Pancreas (tissue), 10 donors: ENCODE measurements at regions not wholly inside any gene's neighbourhood (a gene's known extent, or its start where the extent isn't known, plus 50 kb on each side); places are given as distances from the start of the nearest gene placed in this dataset.

Experiments used
- ATAC-seq, 4 donors: fragments of 200-7000 bp; cut with Tn5 transposase; one replicate each; pipeline versions ENCODE4 v1.8.0 to v1.9.1; 2020; ENCODE audit warnings: mild to moderate bottlenecking in 4 of 4, moderate library complexity in 4 of 4
- DNase-seq, 6 donors: peaks; one replicate each; pipeline ENCODE4 v3.0.0-alpha.2; 2020
- FAIRE-seq: peaks from 2 replicates; lab custom pipeline; 2012; peaks lifted over from hg19 to GRCh38; lab: Jason Lieb, UNC
- H3K27ac ChIP-seq, 4 donors: fragments of 200-600 bp; sonication (generic); 1 replicate in 3 of 4; 2 replicates in 1 of 4; pipeline versions ENCODE4 v1.5.0 to v1.8.0; 2020
- H3K27me3 ChIP-seq, 4 donors: fragments of 200-600 bp; one replicate each; pipeline ENCODE4 v1.8.0; 2021
- H3K36me3 ChIP-seq, 3 donors: fragments of 200-600 bp; sonication (generic) in 1 of 3; one replicate each; pipeline versions ENCODE4 v1.5.0 to v1.8.0; 2020 to 2021
- H3K4me1 ChIP-seq, 3 donors: fragments of 200-600 bp; one replicate each; pipeline ENCODE4 v1.8.0; 2021
- H3K4me3 ChIP-seq, 4 donors: fragments of 200-600 bp; sonication (generic) in 2 of 4; one replicate each; pipeline versions ENCODE4 v1.5.0 to v1.8.0; 2020 to 2021
- H3K9me3 ChIP-seq, 4 donors: fragments of 200-600 bp; one replicate each; pipeline ENCODE4 v1.8.0; 2021
- WGBS, 2 donors: extraction: QIAGEN DNeasy Blood & Tissue Kit; methylation state at CpG; one replicate each; pipeline ENCODE4 v1.1.7; 2013; 5-methylcytosine and 5-hydroxymethylcytosine counted together
- intact Hi-C, 3 donors: fragments of 100-400 bp; cut with DNase I; formaldehyde crosslinking; loops; one replicate each; pipeline versions ENCODE4 v1.11.1 to v1.14.2; 2022
- TF ChIP-seq, protein P1 (sequence below), 4 donors: fragments of 200-600 bp; sonication (generic) in 3 of 4; IDR thresholded peaks; one replicate each; pipeline versions ENCODE4 v1.5.0 to v1.8.0; 2021; ENCODE audit warnings: antibody characterized with exemption in 4 of 4
- donor health status: healthy with polysubstance abuse.
- donor health status: DM: no; HTN: no; CAD: no; lungs with moderate emphysema.
- donor health status: DM: no; HTN: no; CAD: no.
- donor health status: control.
- donor health status: control.
- donor health status: Bipolar disorder and iron deficiency.
- donor health status: DM: yes; HTN: yes; CAD: no.
- donor health status: DM: no; HTN: no; CAD: no.
- donor health status: DM: no; HTN: no; CAD: no.
- donor health status: DM: yes; HTN: yes; CAD: no.

DNA sequence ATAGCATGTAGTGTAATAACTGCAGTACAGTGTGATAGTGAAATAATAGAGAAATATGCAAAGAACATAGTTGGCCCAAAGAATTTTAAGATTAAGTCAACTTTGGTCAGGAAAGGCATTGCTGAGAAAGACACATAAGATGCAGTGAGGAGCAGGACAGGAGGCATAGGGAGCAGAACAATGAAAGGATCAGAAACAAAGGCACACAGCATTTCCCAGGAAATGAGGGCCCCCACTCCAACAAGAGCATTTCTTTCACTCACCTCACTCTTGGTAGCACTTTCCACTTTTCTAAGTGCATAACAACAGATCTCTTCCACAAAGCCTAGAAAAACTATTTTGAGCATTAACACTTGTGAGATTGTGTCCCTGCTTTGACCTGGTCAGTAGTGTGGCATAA lies 238.4 kb upstream of the FAT3 start:
- DNase-seq (no peak), ATAC-seq (no peak), FAIRE-seq (no peak)
- intact Hi-C loops, result no loop called here
- Histone ChIP-seq H3K27me3 (no peaks in the 10 kb centered on the region), H3K36me3 (no peaks in the 10 kb centered on the region), H3K9me3 (no peaks in the 10 kb centered on the region), H3K4me3 (no peak overlapping the region), H3K27ac (no peak overlapping the region), H3K4me1 (no peaks in the 10 kb centered on the region)
- TF ChIP-seq, protein P1, sequence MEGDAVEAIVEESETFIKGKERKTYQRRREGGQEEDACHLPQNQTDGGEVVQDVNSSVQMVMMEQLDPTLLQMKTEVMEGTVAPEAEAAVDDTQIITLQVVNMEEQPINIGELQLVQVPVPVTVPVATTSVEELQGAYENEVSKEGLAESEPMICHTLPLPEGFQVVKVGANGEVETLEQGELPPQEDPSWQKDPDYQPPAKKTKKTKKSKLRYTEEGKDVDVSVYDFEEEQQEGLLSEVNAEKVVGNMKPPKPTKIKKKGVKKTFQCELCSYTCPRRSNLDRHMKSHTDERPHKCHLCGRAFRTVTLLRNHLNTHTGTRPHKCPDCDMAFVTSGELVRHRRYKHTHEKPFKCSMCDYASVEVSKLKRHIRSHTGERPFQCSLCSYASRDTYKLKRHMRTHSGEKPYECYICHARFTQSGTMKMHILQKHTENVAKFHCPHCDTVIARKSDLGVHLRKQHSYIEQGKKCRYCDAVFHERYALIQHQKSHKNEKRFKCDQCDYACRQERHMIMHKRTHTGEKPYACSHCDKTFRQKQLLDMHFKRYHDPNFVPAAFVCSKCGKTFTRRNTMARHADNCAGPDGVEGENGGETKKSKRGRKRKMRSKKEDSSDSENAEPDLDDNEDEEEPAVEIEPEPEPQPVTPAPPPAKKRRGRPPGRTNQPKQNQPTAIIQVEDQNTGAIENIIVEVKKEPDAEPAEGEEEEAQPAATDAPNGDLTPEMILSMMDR (IDR thresholded peaks at IDR 0.05), result no peak

- no peak overlapping the region for H3K27ac ChIP-seq
- H3K4me3 ChIP-seq, result no peak overlapping the region
- intact Hi-C loops, result no loop called here
- no peaks in the 10 kb centered on the region for H3K27me3 ChIP-seq
- no peaks in the 10 kb centered on the region for H3K36me3 ChIP-seq
- ATAC-seq, result no peak
- H3K9me3 ChIP-seq, result no peaks in the 10 kb centered on the region
- FAIRE-seq, result no peak
- TF ChIP-seq, protein P1 (IDR thresholded peaks at IDR 0.05), result no peak
- 47 to 55% methylated on average over 5 of the region's 5 CpGs for WGBS, 2 donors
- no peaks in the 10 kb centered on the region for H3K4me1 ChIP-seq
- no peak for DNase-seq
Measured at GRCh38 chr11:91984033-91984584, 240.5 kb upstream of the FAT3 start.

DNA sequence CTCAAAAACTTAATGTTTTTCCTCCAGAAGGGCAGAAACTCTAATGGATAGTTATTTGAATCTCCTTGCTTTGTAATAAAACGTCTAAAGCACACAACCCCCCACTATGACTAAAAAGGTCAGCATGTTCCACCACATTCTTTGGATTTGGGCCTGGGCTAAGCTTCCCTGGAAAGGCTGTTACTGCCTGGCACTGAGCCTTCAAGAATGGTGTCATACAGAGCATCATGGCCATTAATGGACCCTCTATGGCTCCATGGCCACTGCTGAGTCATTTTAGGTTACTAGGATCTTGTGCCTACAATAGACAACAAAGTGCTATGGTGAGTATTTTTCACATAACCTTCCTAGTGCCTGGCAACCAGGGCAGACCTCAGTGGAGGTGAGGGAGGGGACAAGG lies 242.6 kb upstream of the FAT3 start:
- intact Hi-C loops, result no loop called here
- DNase-seq (peak in 3 of 6 donors; percentile 5 to 37 (median 17)), FAIRE-seq (no peak), ATAC-seq (peak; percentile 28 to 82 (median 66))
- no peak overlapping the region for H3K27ac ChIP-seq
- TF ChIP-seq, protein P1 (IDR thresholded peaks at IDR 0.05), result no peak
- no peaks in the 10 kb centered on the region for H3K4me1 ChIP-seq
- H3K36me3 ChIP-seq, result no peaks in the 10 kb centered on the region
- no peaks in the 10 kb centered on the region for H3K9me3 ChIP-seq
- H3K27me3 ChIP-seq, result no peaks in the 10 kb centered on the region
- WGBS, 2 donors, result 5 to 16% methylated on average over 1 of the region's 1 CpG
- no peak overlapping the region for H3K4me3 ChIP-seq

GRCh38 chr11:91979775-91980174 lies 244.8 kb upstream of the FAT3 start:
- H3K27me3 ChIP-seq, result no peaks in the 10 kb centered on the region
- intact Hi-C loops, result no loop called here
- TF ChIP-seq, protein P1 (IDR thresholded peaks at IDR 0.05), result no peak
- H3K27ac ChIP-seq, result no peak overlapping the region
- ATAC-seq (no peak), FAIRE-seq (no peak), DNase-seq (no peak)
- no peak overlapping the region for H3K4me3 ChIP-seq
- WGBS, 2 donors, result 43 to 49% methylated on average over 1 of the region's 1 CpG
- H3K36me3 ChIP-seq, result no peaks in the 10 kb centered on the region
- no peaks in the 10 kb centered on the region for H3K4me1 ChIP-seq
- no peaks in the 10 kb centered on the region for H3K9me3 ChIP-seq

- Histone ChIP-seq H3K4me1 (no peaks in the 10 kb centered on the region), H3K36me3 (no peaks in the 10 kb centered on the region), H3K9me3 (no peaks in the 10 kb centered on the region), H3K4me3 (no peak overlapping the region), H3K27me3 (no peaks in the 10 kb centered on the region), H3K27ac (no peak overlapping the region)
- ATAC-seq, result no peak
- TF ChIP-seq, protein P1 (IDR thresholded peaks at IDR 0.05), result no peak
- FAIRE-seq, result no peak
- no peak for DNase-seq
- intact Hi-C loops, result no loop called here
- WGBS, 2 donors, result 76 to 78% methylated on average over 1 of the region's 1 CpG
Measured at GRCh38 chr11:91978747-91979146, 245.9 kb upstream of the FAT3 start.
